ENCODE measurements at regions not wholly inside any gene's neighbourhood (a gene's known extent, or its start where the extent isn't known, plus 50 kb on each side); places are given as distances from the start of the nearest gene placed in this dataset.

GRCh38 chr17:55639096-55639495 lies 83.6 kb downstream of the TMEM100 start:
- TF ChIP-seq CTCF (IDR thresholded peaks at IDR 0.05) (no peak), POLR2A (IDR thresholded peaks at IDR 0.05) (no peak)
